Body of pancreas (tissue), 4 donors: ENCODE measurements at regions not wholly inside any gene's neighbourhood (a gene's known extent, or its start where the extent isn't known, plus 50 kb on each side); places are given as distances from the start of the nearest gene placed in this dataset.

ENCODE experiments used
- ATAC-seq: fragments of 150-250 bp; one replicate; pipeline ENCODE4 v1.9.1; 2016
- DNase-seq, 4 donors: peaks; one replicate each; pipeline ENCODE4 v3.0.0-alpha.2; 2019
- H3K27ac ChIP-seq, 4 donors: fragments of 200-600 bp; sonication (generic); 1 replicate in 3 of 4; 2 replicates in 1 of 4; pipeline versions ENCODE4 v1.5.1 to v1.6.1; 2016 to 2019; ENCODE audit warnings: mild to moderate bottlenecking in 1 of 4, mixed read lengths in 1 of 4, moderate library complexity in 1 of 4
- H3K27me3 ChIP-seq, 2 donors: fragments of 200-600 bp; sonication (generic); one replicate each; pipeline ENCODE4 v1.6.0; 2016; ENCODE audit warnings: mild to moderate bottlenecking in 1 of 2
- H3K36me3 ChIP-seq, 2 donors: fragments of 200-600 bp; sonication (generic); replicated peaks in 1 of 2; 2 replicates each; pipeline ENCODE4 v1.5.1; 2016; ENCODE audit warnings: low read depth in 2 of 2; ENCODE audit not compliant: insufficient read depth in 1 of 2
- H3K4me1 ChIP-seq: fragments of 200-600 bp; sonication (generic); one replicate; pipeline ENCODE4 v1.6.0; 2016
- H3K4me3 ChIP-seq, 2 donors: fragments of 200-600 bp; sonication (generic); 1 replicate in 1 of 2; 2 replicates in 1 of 2; pipeline ENCODE4 v1.5.1; 2016 to 2019
- H3K9me3 ChIP-seq, 3 donors: fragments of 200-600 bp; sonication (generic); 1 replicate in 2 of 3; 2 replicates in 1 of 3; pipeline ENCODE4 v1.5.1; 2016
- CTCF ChIP-seq, 7 experiments: fragments of 450-650 bp in 4 of 7; fragments of 200-600 bp in 3 of 7; sonication (generic) in 3 of 7; IDR thresholded peaks; one replicate each; pipeline ENCODE4 v1.5.1; 2016 to 2019; ENCODE audit warnings: antibody characterized with exemption in 7 of 7
- POLR2A ChIP-seq, 3 donors: fragments of 450-650 bp; IDR thresholded peaks; one replicate each; pipeline ENCODE4 v1.6.1; 2016; ENCODE audit warnings: antibody characterized with exemption in 3 of 3, mild to moderate bottlenecking in 2 of 3
- WGBS, 2 donors: methylation state at CpG; one replicate each; pipeline ENCODE4 v1.1.5; 2017; 5-methylcytosine and 5-hydroxymethylcytosine counted together
- intact Hi-C: fragments of 100-400 bp; cut with DNase I; formaldehyde crosslinking; loops from one replicate; pipeline ENCODE4 v1.15.1; 2023

GRCh38 chr7:149622444-149623210 is 125.0 kb upstream of the ZNF746 start:
- 73 to 77% methylated on average over 10 of the region's 10 CpGs for WGBS, 2 donors
- intact Hi-C loops: no loop called here
- Histone ChIP-seq H3K27me3 (no peaks in the 10 kb centered on the region), H3K27ac (no peak overlapping the region), H3K4me1 (peaks cover 26% of the 10 kb centered on the region), H3K4me3 (no peak overlapping the region), H3K9me3 (no peaks in the 10 kb centered on the region), H3K36me3 (peaks cover 11 to 23% of the 10 kb centered on the region in 2 donors)
- DNase-seq: no peak
- no peak for ATAC-seq
- TF ChIP-seq CTCF (IDR thresholded peaks at IDR 0.05) (no peak), POLR2A (IDR thresholded peaks at IDR 0.05) (no peak)

DNA sequence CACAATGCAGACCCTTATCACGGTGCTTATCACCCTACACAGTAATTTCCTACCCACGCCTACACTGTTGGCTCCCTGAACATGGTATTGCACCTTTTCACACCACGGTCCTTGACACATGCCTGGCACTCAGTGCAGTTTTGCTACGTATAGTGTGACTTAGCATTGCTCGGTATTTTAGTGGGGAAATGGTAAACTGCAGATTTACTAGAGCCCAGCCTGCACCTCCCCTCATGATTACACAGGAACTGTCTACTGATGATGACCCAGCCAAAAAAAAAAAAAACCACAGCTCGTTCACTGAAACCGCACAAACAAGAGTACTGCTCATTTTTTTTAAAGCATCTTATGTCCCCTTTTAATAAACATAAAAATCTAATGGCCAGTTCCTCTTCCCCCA is 124.2 kb upstream of the ZNF746 start:
- intact Hi-C loops: no loop called here
- H3K4me1 ChIP-seq: peaks cover 26% of the 10 kb centered on the region
- no peak overlapping the region for H3K4me3 ChIP-seq
- no peak overlapping the region for H3K27ac ChIP-seq
- no peak for TF ChIP-seq POLR2A (IDR thresholded peaks at IDR 0.05)
- no peak for TF ChIP-seq CTCF (IDR thresholded peaks at IDR 0.05)
- ATAC-seq (no peak), DNase-seq (no peak)
- no peaks in the 10 kb centered on the region for H3K9me3 ChIP-seq
- 61 to 65% methylated on average over 7 of the region's 7 CpGs for WGBS, 2 donors
- no peaks in the 10 kb centered on the region for H3K27me3 ChIP-seq
- H3K36me3 ChIP-seq: peaks cover 11 to 25% of the 10 kb centered on the region in 2 donors

GRCh38 chr7:149620961-149621360 is 123.4 kb upstream of the ZNF746 start:
- peaks cover 11 to 25% of the 10 kb centered on the region in 2 donors for H3K36me3 ChIP-seq

DNA sequence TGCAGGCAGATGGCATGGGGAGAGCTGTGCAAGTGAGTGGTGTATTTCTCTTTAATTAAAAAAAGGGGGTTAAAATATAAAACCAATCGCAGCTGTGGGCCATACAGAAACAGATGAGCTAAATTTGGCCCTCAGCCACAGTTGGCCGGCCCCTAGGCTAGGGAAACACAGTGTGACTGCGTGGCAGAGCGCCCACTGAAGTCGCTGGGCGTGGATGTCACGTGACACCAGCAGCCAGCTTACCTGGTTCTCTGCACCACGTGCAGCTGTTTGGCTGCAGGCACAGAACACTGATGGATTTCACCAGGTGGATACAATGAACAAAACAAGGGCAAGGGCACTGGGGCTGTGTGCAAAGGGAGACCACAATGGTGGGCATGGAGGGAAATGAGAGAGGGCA is 119.3 kb upstream of the ZNF746 start:
- ATAC-seq: no peak
- Histone ChIP-seq H3K27me3 (no peaks in the 10 kb centered on the region), H3K9me3 (no peaks in the 10 kb centered on the region), H3K4me3 (no peak overlapping the region), H3K4me1 (no peaks in the 10 kb centered on the region), H3K36me3 (peaks cover 11 to 44% of the 10 kb centered on the region in 2 donors), H3K27ac (no peak overlapping the region)
- DNase-seq: no peak
- no peak for TF ChIP-seq POLR2A (IDR thresholded peaks at IDR 0.05)
- no peak for TF ChIP-seq CTCF (IDR thresholded peaks at IDR 0.05)
- intact Hi-C loops: no loop called here
- 69 to 74% methylated on average over 8 of the region's 8 CpGs for WGBS, 2 donors

More at GRCh38 chr7:149620961-149621360, 123.4 kb upstream of the ZNF746 start:
- ATAC-seq (no peak), DNase-seq (no peak)
- H3K9me3 ChIP-seq: no peaks in the 10 kb centered on the region
- intact Hi-C loops: no loop called here
- peaks cover 26% of the 10 kb centered on the region for H3K4me1 ChIP-seq
- no peak for TF ChIP-seq CTCF (IDR thresholded peaks at IDR 0.05)
- no peak for TF ChIP-seq POLR2A (IDR thresholded peaks at IDR 0.05)
- no peak overlapping the region for H3K4me3 ChIP-seq
- 82 to 89% methylated on average over 5 to 13 of the region's 14 CpGs for WGBS, 2 donors
- no peak overlapping the region for H3K27ac ChIP-seq
- no peaks in the 10 kb centered on the region for H3K27me3 ChIP-seq
